MV-4-11 (cell line): ENCODE measurements at regions not wholly inside any gene's neighbourhood (a gene's known extent, or its start where the extent isn't known, plus 50 kb on each side); places are given as distances from the start of the nearest gene placed in this dataset.

Source experiments
- DNase-seq: peaks from one replicate; lab custom pipeline; 2025; lab: John Stamatoyannopoulos, UW

DNA sequence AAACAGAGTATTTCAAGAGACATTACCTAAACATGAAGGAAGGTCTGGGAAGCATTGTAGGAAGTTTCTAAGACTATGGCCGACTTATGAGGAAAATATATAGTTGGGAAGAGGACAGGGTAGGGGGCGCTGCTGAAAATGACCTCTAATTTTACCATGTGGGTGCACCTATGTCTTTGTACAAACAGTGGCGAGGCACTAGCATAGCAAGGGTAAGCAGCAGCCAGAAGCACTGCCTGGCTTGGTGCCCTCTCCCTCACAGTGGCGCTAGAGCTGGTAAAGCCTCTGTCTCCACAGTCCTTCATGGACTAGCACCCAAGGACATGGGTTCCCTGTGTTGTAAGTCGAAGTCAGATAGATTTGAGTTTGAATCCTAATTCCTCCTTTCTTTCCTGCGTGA is 461.2 kb downstream of the INHBA start:
- DNase-seq, result no peak

DNA sequence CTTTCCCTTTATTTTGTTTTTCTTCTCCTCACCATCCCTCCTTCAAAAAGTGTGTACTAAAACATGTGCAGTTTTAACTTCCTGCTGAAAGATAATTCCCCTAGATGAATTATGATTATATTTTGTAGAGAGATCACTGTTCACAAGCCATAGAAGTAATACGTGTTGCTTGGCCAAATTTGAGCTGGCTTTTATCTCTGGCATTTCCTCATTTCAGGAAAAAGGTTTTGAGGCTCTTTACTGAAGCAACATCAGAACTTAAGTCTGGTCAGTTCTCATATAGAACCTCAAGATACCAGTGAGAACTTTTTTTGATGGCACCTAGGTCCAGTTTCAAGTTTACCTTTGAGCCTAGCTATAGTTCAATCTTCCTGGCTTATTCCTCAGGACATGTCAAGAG is 463.3 kb downstream of the INHBA start:
- no peak for DNase-seq

DNA sequence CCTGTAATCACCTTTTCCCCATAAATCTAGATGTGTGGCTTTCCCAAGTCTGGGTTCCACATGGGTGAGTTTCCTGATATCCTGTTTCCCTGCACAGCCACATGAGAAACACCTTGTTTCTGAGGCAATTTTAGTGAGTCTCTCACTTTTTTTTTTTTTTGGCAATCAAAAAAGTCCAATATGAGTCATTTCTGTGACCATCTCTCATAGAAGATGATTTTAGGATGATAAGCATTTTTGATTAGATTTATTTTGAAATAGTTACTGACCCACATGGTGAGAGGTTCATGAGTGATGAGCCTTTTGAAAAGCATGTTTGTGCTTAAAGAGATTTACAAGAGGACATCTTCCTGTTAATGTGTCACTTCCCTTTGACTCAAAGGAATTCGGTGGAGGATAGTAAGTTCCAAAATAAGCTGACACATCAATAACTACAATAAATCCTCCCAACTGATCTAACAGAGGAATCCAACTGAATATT is 464.0 kb downstream of the INHBA start:
- DNase-seq, result no peak

DNA sequence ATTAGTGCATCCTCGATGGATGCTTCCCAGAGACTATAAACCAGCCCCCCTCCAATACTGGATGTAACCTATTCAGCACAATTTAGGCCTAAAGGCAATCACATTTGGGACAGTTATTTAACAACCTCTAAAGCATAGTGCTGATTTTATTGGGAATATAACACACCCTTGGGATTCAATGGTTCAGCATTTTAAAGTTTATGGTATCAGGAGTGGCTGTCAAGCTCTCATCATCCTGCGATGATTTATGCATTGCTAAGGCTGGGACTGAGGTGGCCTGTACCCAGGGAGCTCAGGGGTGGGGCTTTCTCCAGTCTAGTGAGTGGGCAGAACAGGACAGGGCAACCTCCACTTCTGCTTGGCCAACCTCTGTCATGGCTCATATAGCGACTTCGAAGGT is 464.9 kb downstream of the INHBA start:
- DNase-seq, result no peak

DNA sequence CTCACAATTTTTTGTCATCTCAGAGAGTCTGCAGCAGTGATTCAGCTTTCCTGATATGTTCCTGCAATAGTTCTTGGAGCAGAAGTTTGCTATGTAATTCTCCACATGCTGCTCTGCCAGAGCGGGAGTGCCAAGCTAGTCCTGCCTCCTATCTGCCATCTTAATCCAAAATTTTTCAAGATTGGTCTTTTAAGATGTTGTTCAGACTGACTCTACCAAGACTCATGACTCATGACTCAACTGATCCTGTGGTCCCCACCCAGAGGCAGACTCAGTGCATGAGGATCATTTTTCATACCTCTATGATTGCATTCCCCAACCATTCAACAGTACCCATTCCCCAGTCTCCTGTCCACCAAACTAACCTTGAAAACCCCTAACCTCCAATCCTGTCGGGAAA is 470.8 kb downstream of the INHBA start:
- no peak for DNase-seq

DNA sequence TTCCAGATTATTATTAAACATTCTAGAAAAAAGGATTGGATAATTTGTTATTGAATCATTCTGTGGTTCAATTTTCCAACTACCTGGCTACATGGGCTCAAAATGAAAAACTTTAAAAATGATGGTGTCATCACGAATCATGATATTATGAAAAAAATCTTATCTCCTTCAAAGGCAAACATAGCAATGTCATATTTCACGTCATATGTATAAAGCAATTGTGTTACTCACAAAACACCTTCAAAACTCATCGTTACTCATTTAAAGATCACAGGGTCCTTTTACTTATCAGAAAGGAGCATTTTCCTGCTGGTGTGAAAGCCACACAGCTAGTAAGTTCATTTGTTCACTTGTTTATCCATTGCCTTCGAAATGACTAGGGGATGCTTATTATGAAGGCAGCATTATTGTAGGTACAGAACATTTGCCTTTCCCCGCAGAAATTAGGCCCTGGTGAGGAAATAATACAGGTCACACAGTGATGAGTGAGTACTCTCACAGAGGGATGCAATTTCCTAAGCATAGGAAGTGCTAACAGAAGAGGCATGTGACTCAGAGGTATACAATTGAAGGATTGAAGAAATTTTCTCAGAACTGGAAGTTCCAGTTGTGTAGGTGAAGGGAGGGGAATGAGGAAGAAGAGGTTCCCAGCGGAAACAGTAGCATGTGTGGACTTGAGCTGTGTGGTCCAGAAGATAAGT is 478.7 kb downstream of the INHBA start:
- DNase-seq, result no peak

DNA sequence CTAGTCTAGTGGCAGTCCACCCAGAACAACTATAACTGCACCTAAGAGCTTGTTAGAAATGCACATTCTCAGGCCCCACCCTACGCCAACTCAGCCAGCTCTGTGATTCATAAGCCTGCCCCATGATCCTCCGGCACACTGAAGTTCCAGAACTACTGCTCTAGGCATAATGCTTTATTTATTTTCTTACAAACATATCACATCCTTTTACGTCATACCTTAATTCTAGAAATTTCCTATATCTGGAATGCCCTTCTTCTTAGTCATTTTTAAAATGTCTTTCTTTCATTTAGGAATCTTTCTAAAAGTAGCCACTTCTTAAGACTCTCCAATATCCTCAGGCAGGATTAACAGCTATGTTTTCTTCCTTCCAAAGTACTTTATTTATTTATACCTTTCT is 480.1 kb downstream of the INHBA start:
- DNase-seq, result no peak

DNA sequence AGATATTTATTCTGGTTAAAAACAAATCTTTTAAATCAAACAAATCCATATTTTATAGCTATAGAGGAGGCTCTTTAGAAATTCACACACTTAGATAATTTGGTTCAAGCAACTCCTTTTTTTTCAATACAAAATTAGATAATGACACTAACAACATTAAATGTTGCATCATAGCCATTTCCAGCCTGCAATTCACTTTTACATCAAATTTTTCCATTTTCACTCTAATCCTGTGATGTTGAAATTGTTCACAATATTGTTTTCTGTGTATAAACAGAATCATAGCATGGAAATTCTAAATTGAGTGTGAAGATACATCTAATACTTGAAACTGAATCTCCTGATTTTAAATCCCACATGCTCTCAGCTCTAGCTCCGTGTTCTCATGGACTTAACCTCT is 482.6 kb downstream of the INHBA start:
- DNase-seq, result no peak

DNA sequence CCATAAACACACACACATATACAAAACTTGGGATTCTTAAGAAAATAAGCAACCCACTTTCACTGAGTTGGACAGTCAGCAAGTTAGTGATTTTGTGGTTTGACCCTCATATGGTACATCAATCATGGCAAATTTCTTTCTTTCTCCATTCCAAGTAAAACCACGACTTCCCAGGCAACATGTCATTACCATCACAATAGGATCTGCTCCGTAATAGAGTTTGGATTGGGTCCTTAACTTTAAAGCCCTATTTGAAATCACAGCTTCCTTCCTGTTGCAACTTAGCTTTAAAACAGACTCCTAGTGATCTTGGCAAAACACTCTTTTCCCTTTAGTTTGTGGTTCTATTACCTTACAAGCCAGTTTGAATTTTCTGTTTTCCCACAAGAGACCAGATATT is 483.6 kb downstream of the INHBA start:
- no peak for DNase-seq

DNA sequence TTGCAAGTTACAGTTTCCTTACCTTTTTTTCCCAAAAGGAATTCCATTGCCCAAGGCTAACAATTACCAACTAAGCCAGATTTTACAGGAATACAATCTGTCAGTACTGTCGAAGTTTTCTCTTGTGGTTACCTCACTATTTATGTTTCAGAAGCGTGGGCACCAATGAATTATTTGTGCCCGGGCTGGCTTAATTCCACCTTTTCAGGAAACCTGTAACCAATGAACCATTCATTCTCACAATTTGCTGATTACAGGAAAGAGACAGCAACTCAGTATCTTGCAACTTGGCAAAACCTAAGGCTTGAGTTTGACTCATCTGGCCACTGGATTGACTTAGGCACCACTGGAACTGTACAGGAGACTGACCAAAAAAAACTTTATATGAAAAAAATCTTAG is 485.6 kb downstream of the INHBA start:
- no peak for DNase-seq

DNA sequence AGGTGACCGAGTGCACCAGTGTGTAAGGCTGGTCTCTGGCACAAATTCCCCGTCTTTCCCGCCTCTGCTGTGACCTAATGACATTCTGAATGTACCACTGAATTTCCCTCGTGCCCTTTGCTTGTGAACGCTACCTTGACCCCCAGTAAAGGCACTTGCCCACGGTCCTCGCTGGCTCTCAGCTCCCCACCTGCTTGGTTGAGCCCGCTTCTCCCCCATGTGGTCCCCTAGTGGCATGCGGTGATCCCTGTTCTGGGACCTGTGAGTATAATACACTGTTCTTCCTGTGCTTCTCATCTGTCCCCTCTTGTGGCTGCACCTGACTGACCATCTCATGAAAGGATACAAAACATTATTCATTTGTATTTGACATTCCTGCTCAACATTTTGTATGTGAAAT is 495.7 kb downstream of the INHBA start:
- no peak for DNase-seq

DNA sequence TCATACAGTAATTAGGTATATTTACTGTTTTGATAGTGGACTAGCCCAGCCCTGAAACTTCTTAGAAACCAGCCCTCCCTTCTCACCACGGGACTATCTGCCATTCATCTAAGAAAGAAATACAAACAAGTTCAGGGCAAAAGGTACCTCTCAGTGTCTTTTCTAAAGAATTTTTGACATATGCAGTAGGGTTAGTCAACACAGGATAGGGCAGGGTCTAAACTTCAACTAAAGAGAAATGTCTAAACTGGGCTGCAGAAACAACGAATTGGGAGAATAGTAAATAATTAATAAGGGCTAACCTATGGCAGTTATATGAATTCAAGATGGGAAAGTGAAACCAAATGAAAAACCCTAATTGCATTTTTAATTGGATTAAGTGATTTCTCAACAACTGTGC is 496.6 kb downstream of the INHBA start:
- no peak for DNase-seq

DNA sequence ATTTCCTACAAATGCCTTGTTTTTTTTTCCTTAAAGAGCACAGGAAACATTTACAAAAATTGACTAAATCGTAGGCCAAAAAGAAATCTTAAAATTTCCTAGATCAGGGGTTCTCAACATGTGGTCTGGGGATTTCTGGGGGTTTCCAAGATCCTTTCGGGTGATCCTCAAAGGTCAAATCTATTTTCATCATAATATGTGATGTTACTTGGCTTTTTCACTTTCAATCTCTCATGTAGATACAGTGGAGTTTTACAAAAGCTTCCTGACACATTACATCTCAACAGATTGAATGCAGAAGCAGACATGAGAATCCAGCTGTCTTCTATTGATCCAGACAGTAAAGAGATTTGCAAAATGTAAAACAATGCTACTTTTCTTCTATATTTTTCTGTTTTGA is 497.3 kb downstream of the INHBA start:
- DNase-seq, result no peak

DNA sequence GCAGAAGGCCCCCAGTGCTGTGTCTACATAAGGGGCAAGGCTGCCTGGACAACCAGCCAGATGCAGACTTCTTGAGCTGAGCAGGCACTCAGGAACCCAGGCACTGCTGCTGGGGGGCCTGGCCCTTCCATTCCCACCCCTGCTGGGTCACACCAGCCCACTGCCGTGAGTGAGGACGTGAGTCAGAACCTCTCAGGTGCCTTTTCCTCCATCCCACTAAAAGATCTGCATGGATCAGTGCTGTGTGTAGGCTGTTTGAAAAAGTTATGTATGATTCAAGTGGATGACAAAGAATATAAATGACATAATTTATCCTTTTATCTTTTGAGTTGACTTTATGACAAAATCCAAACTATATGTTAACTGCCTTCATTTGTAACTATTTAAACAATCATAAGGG is 499.3 kb downstream of the INHBA start:
- no peak for DNase-seq

DNA sequence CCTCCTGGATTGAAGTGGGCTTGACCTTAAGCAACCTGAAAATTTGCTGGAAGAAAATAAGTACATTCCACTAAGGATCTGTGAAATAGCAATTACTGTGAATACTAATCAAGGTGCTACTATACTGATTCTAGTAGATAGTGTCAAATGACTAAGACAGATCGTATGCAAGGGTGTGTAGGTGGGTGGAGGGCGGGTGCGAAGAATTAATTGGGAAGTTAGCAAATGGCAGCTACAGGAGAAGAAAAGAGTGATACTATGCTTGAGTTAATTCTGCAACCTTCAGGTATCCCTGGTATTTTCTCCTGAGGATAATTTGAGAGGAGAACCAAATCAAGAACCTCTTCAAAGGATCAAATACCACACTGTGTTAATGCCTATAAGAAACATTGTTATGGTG is 501.9 kb downstream of the INHBA start:
- no peak for DNase-seq

DNA sequence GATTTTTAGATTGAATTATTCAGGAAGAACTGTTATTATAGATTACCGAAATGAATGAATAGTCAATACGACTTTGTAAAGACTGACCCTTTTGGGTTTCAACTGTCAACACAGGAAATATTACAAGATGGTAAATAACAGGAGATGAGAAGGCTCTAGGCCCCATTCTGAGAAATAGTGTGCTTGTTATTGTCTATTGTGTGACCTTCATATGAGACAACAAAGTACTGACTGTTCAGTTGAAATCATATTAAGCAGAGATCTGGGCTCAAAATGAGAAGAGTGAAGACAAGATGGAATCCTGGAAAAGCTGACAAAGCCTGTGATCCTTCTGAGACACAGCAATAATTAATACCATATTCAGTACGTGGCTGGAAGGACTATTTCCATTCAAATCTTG is 503.8 kb downstream of the INHBA start:
- no peak for DNase-seq

DNA sequence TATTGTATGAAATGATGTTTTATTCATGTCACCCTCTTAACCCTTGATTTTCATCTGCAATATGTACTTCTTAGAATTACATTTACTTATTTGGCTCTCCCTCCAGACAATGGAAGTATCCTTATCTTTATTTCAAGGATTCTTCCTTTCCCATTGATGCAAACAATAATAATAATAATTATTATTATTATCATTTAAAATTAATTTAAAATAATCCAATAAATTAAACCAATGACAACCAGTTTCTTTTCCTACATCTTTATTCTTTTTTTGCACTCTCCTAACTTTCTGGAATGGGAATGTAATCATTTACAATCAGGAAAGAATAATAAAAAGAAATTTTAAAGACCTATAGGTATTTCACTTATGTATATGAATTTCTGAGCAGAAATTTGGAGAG is 504.4 kb downstream of the INHBA start:
- DNase-seq, result no peak

DNA sequence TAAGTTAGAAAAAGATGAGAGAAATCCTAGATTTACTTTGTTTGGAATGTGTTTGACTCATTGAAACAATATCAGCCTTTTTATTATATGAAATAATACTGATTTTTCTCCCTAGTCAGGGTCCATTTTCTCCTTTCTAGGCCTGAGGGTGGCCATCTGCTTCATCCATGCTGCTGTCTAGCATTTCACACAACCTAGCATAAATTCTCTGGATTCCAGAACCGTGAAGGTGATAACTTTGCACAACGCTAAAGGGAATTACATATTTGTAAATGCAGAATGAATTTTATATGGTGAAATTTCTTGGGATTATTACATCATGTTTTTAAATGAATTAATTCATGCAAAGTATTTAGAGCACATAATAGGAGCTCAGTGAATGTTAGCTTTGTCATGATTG is 505.1 kb downstream of the INHBA start:
- no peak for DNase-seq

DNA sequence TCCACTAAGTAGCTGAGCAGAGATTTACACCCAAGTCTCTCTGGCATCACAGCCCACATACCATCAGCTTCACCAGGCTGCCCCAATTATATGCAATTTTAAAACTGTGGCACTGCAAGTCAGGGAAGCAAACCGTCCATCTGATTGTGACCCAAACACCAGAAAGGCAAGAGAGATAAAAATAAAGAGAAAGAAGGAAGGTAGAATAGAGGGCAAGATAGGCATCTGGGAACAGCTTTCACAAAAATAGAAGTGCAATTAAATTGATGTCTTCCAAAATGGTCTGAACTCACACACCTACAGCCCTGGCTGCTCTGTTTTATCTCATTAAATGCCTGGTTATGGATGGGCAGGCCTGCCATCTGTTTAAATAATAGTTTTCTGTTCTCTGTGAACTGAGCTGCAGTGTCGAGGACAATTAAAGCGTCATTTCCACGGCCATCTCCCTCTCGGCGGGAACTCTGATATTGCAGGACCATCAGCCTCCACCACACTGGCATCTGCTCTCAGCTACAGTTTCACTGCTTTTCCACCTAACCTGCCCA is 509.1 kb downstream of the INHBA start:
- no peak for DNase-seq

DNA sequence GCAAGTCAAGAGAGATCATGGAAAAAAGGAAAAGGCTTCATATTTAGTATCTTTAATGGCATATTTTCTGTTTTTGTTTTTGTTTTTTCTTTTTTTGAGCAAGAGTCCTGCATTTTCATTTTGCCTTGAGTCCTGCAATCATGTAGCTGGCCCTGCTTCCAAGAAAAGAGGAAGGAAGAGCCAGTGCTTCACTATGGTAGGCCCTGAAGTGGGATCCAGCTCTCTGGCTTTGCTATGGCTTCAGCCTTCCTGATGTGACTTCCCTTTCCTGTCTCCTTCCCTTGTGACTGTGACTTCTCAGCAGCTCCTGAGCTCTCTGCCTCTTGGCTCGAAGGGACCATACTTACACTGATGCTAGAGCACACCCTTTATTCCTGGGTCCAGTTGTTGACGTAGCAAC is 512.3 kb downstream of the INHBA start:
- DNase-seq, result peak; percentile 44

DNA sequence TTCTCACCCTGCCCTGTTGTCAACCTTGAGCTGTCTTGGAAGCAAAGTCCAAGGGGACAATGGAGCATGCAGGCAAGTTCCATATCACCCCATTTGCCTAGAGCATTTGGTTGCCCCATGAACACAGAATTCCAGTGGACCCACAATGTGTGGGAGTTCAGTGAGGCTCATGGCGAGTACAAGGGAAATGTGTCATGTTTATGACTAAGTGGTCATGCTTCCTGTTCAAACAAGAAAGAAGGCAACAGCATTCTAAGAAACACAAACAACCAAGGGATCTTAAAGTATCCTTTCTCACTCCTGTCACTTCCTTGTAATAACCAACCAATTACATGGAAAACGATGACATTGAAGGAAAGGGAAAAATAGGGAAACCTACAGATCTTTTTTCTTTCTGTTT is 513.0 kb downstream of the INHBA start:
- peak; percentile 44 for DNase-seq

DNA sequence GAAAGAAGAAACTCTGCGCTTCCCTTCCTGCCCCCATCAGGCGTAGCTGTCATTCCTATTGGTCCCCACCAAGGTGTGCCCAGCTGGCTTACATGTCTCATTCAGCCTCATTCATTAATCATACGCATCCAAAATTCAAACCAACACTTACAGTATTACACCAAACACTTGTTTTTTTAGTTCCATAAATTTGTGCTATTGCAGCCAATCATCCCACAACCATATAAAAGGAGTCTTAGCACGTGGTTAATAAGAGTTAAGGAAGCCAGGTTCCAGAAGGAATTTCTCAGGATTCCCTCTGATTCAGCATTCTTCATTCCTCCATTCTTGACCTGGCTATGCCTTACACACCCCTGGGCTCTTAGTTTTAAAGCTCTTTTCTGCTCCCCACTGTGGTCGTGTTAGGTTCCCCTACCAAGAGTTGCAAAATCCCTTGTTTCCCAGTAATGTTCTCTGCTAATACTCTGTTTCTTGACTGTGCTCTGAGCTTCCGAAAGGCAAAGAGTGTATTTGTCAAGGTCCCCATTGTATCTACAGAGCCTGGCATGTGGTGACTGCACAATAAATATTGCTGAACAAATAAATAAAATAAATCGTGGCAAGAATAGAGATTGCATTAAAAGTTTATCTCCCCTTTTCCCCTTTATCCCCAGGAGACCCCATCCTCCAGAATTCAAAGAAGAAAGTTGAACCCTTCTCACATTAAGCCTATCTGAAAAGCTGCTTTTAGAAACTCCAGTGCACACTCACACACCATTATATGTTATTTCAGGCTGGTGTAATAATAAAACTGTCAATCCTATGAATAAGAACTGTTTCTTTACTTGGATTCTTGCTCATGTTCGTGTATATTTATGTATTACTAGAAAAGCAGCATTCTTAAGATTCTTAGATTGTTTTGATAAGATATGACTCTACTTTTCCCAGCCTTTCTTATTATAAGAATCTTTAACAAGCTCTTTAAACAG is 514.4 kb downstream of the INHBA start:
- no peak for DNase-seq

DNA sequence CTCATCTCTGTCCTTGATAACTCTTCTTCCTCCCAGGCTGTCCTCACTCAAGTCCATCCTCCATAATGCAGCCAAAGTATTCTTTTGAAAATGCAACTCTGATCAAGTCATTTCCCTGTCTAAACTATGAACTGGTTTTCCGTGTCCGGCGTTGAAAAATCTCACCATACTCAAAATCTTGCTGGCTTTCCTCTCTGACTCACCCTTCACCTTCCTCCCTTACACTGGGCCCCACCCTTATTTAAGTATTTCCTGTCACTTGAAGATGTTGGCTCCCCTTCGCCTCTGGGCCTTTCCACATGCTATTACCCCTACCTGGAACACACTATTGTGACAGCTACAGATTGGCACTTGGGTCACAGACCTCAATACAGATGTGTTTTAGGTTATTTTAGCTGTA is 515.6 kb downstream of the INHBA start:
- DNase-seq, result no peak
